Dedifferentiated amniotic fluid mesenchymal stem cell (primary cell): ENCODE measurements at regions not wholly inside any gene's neighbourhood (a gene's known extent, or its start where the extent isn't known, plus 50 kb on each side); places are given as distances from the start of the nearest gene placed in this dataset.
A peak's percentile ranks its signal among the peaks of the same experiment; 100 is the strongest.
"Not testable (repeated sequence)": the region's sequence is repeated elsewhere in the genome, so short reads cannot be mapped to it uniquely, and the experiment has no call there.

Experiments used
- DNase-seq: peaks from one replicate; pipeline ENCODE4 v3.0.0-alpha.2; 2016; ENCODE audit errors: extremely low spot score

- no peak for DNase-seq
These were observed 90.9 kb upstream of the FAT1 start for GRCh38 chr4:186814535-186815070.

GRCh38 chr4:186819342-186820086 is 95.9 kb upstream of the FAT1 start:
- no peak for DNase-seq

- DNase-seq = no peak
These were observed 96.8 kb upstream of the FAT1 start for GRCh38 chr4:186820391-186820891.

- peak; percentile 40 for DNase-seq
These were observed 100.3 kb upstream of the FAT1 start for GRCh38 chr4:186823989-186824388.

- DNase-seq = no peak
These were observed 101.4 kb upstream of the FAT1 start for GRCh38 chr4:186825069-186825468.

- DNase-seq = no peak
These were observed 102.3 kb upstream of the FAT1 start for GRCh38 chr4:186826006-186826405.

GRCh38 chr4:186826846-186827533 is 103.3 kb upstream of the FAT1 start:
- no peak for DNase-seq

- no peak for DNase-seq
These were observed 103.9 kb upstream of the FAT1 start for GRCh38 chr4:186827534-186827897.

GRCh38 chr4:186829097-186829496 is 105.4 kb upstream of the FAT1 start:
- DNase-seq = no peak

- peak; percentile 40 for DNase-seq
These were observed 106.2 kb upstream of the FAT1 start for GRCh38 chr4:186829740-186830449.

- no peak for DNase-seq
These were observed 107.9 kb upstream of the FAT1 start for GRCh38 chr4:186831574-186831973.

- no peak for DNase-seq
These were observed 109.2 kb upstream of the FAT1 start for GRCh38 chr4:186832906-186833305.

- DNase-seq = not testable (repeated sequence)
These were observed 113.8 kb upstream of the FAT1 start for GRCh38 chr4:186837463-186837862.

GRCh38 chr4:186838295-186838694 is 114.6 kb upstream of the FAT1 start:
- DNase-seq = no peak

- DNase-seq = peak; percentile 46
These were observed 115.7 kb upstream of the FAT1 start for GRCh38 chr4:186839122-186840037.

- DNase-seq = no peak
These were observed 116.6 kb upstream of the FAT1 start for GRCh38 chr4:186840222-186840701.

- DNase-seq = no peak
These were observed 117.2 kb upstream of the FAT1 start for GRCh38 chr4:186840771-186841301.

- DNase-seq = peak; percentile 64
These were observed 120.5 kb upstream of the FAT1 start for GRCh38 chr4:186844059-186844681.

GRCh38 chr4:186845137-186845842 is 121.6 kb upstream of the FAT1 start:
- DNase-seq = peak; percentile 70

GRCh38 chr4:186846426-186846825 is 122.8 kb upstream of the FAT1 start:
- no peak for DNase-seq
